ENCODE measurements at regions not wholly inside any gene's neighbourhood (a gene's known extent, or its start where the extent isn't known, plus 50 kb on each side); places are given as distances from the start of the nearest gene placed in this dataset.

DNA sequence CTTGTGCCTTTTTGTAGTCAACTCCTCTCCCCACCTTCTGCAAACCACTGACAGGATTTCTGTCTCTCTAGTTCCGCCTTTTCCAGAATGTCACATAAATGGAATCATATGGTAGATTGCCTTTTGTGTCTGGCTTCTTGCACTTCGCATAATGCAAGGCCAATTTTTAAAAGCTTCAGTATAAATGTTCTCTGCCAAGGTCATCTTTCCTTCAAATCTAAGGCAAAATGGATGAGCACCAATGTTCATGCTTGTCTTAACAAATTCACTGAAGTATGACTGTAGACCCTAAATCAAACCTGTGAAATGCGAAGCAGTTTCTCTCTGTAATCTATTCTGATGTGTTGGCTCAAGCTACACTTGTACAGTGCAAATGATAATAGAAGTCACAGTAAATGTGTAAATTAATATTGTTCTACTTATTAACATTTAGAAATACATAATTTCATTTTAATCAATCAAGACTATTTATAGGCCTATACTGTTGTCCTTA, 92.8 kb upstream of the GLS start:
- TF ChIP-seq POLR2AphosphoS5 (IDR thresholded peaks at IDR 0.05) (no peak), TAF1 (IDR thresholded peaks at IDR 0.05; ENCODE audit: low read depth) (no peak), MXI1 (conservative IDR thresholded peaks at IDR 0.05; ENCODE audit: poor library complexity, severe bottlenecking) (no peak), RAD21 (conservative IDR thresholded peaks at IDR 0.05) (no peak), EP300 (conservative IDR thresholded peaks at IDR 0.05; ENCODE audit: poor library complexity, severe bottlenecking) (no peak), EZH2 (IDR thresholded peaks at IDR 0.05; ENCODE audit: borderline replicate concordance, insufficient read depth, low read length, poor library complexity, severe bottlenecking) (no peak), SMC3 (conservative IDR thresholded peaks at IDR 0.05; ENCODE audit: poor library complexity) (no peak)
- TF ChIP-seq, protein P1, sequence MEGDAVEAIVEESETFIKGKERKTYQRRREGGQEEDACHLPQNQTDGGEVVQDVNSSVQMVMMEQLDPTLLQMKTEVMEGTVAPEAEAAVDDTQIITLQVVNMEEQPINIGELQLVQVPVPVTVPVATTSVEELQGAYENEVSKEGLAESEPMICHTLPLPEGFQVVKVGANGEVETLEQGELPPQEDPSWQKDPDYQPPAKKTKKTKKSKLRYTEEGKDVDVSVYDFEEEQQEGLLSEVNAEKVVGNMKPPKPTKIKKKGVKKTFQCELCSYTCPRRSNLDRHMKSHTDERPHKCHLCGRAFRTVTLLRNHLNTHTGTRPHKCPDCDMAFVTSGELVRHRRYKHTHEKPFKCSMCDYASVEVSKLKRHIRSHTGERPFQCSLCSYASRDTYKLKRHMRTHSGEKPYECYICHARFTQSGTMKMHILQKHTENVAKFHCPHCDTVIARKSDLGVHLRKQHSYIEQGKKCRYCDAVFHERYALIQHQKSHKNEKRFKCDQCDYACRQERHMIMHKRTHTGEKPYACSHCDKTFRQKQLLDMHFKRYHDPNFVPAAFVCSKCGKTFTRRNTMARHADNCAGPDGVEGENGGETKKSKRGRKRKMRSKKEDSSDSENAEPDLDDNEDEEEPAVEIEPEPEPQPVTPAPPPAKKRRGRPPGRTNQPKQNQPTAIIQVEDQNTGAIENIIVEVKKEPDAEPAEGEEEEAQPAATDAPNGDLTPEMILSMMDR (IDR thresholded peaks at IDR 0.05; ENCODE audit: poor library complexity, severe bottlenecking), result no peak
- TF ChIP-seq, protein P2, sequence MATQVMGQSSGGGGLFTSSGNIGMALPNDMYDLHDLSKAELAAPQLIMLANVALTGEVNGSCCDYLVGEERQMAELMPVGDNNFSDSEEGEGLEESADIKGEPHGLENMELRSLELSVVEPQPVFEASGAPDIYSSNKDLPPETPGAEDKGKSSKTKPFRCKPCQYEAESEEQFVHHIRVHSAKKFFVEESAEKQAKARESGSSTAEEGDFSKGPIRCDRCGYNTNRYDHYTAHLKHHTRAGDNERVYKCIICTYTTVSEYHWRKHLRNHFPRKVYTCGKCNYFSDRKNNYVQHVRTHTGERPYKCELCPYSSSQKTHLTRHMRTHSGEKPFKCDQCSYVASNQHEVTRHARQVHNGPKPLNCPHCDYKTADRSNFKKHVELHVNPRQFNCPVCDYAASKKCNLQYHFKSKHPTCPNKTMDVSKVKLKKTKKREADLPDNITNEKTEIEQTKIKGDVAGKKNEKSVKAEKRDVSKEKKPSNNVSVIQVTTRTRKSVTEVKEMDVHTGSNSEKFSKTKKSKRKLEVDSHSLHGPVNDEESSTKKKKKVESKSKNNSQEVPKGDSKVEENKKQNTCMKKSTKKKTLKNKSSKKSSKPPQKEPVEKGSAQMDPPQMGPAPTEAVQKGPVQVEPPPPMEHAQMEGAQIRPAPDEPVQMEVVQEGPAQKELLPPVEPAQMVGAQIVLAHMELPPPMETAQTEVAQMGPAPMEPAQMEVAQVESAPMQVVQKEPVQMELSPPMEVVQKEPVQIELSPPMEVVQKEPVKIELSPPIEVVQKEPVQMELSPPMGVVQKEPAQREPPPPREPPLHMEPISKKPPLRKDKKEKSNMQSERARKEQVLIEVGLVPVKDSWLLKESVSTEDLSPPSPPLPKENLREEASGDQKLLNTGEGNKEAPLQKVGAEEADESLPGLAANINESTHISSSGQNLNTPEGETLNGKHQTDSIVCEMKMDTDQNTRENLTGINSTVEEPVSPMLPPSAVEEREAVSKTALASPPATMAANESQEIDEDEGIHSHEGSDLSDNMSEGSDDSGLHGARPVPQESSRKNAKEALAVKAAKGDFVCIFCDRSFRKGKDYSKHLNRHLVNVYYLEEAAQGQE (IDR thresholded peaks at IDR 0.05; ENCODE audit: borderline replicate concordance), result no peak

All from neural cell (in vitro differentiated cells).